SK-N-SH treated with all-trans-retinoic acid at 6 μM for 48 hours (cell line): ENCODE measurements at regions not wholly inside any gene's neighbourhood (a gene's known extent, or its start where the extent isn't known, plus 50 kb on each side); places are given as distances from the start of the nearest gene placed in this dataset.

Source experiments
- ATAC-seq: fragments of 200-7000 bp; cut with Tn5 transposase; 3 replicates; pipeline ENCODE4 v1.9.1; 2020; ENCODE audit warnings: mild to moderate bottlenecking, moderate library complexity
- ARNTL ChIP-seq: fragments of 450-650 bp; formaldehyde crosslinking; IDR thresholded peaks from 2 replicates; pipeline ENCODE4 v1.5.0; 2020; ENCODE audit warnings: low read depth, mild to moderate bottlenecking, moderate library complexity, borderline replicate concordance
- BACH2 ChIP-seq: fragments of 250-450 bp; sonication (Bioruptor Pico); IDR thresholded peaks from 2 replicates; pipeline ENCODE4 v1.9.0; 2021; ENCODE audit warnings: mild to moderate bottlenecking, borderline replicate concordance
- CREB5 ChIP-seq: fragments of 250-450 bp; sonication (Bioruptor Pico); IDR thresholded peaks from 2 replicates; pipeline ENCODE4 v1.5.1; 2020; ENCODE audit warnings: low read depth, mild to moderate bottlenecking, moderate library complexity
- CSDC2 ChIP-seq: fragments of 250-450 bp; sonication (Bioruptor Pico); IDR thresholded peaks from 2 replicates; pipeline ENCODE4 v1.5.0; 2020; ENCODE audit warnings: mild to moderate bottlenecking, moderate library complexity
- ESRRG ChIP-seq: fragments of 250-450 bp; sonication (Bioruptor Pico); IDR thresholded peaks from 2 replicates; pipeline ENCODE4 v1.6.1; 2021; ENCODE audit warnings: mild to moderate bottlenecking
- GLIS3 ChIP-seq: fragments of 250-450 bp; sonication (Bioruptor Pico); IDR thresholded peaks from 2 replicates; pipeline ENCODE4 v1.5.0; 2020; ENCODE audit warnings: mild to moderate bottlenecking, moderate library complexity
- ISL1 ChIP-seq: fragments of 250-450 bp; sonication (Bioruptor Pico); IDR thresholded peaks from 2 replicates; pipeline ENCODE4 v2.1.2; 2022; ENCODE audit warnings: mild to moderate bottlenecking, moderate library complexity
- OSR1 ChIP-seq: fragments of 250-450 bp; sonication (Bioruptor Pico); IDR thresholded peaks from 2 replicates; pipeline ENCODE4 v1.8.0; 2022; ENCODE audit warnings: moderate library complexity, mild to moderate bottlenecking, inconsistent platforms
- POU6F1 ChIP-seq: fragments of 250-450 bp; sonication (Bioruptor Pico); IDR thresholded peaks from 2 replicates; pipeline ENCODE4 v1.8.0; 2021; ENCODE audit warnings: low read depth, mild to moderate bottlenecking, moderate library complexity, borderline replicate concordance
- PPARA ChIP-seq: fragments of 250-450 bp; sonication (Bioruptor Pico); IDR thresholded peaks from 2 replicates; pipeline ENCODE4 v1.5.0; 2020; ENCODE audit warnings: mild to moderate bottlenecking, borderline replicate concordance
- RARB ChIP-seq: fragments of 250-450 bp; sonication (Bioruptor Pico); IDR thresholded peaks from 2 replicates; pipeline ENCODE4 v1.8.0; 2021; ENCODE audit warnings: mild to moderate bottlenecking, moderate library complexity
- SNAI2 ChIP-seq: fragments of 250-450 bp; sonication (Bioruptor Pico); IDR thresholded peaks from 2 replicates; pipeline ENCODE4 v1.5.0; 2020; ENCODE audit warnings: mild to moderate bottlenecking, moderate library complexity
- TCF4 ChIP-seq: fragments of 250-450 bp; sonication (Bioruptor Pico); IDR thresholded peaks from 2 replicates; pipeline ENCODE4 v1.8.0; 2021; ENCODE audit warnings: mild to moderate bottlenecking, moderate library complexity, borderline replicate concordance
- TOX ChIP-seq: fragments of 250-450 bp; sonication (Bioruptor Pico); IDR thresholded peaks from 2 replicates; pipeline ENCODE4 v1.8.0; 2021; ENCODE audit warnings: mild to moderate bottlenecking, moderate library complexity, borderline replicate concordance
- ZC3H10 ChIP-seq: fragments of 250-450 bp; sonication (Bioruptor Pico); IDR thresholded peaks from 2 replicates; pipeline ENCODE4 v1.5.1; 2021; ENCODE audit warnings: mild to moderate bottlenecking, moderate library complexity
- ZFP3 ChIP-seq: fragments of 250-450 bp; sonication (Bioruptor Pico); IDR thresholded peaks from 2 replicates; pipeline ENCODE4 v1.5.0; 2020; ENCODE audit warnings: mild to moderate bottlenecking, moderate library complexity
- ZFP30 ChIP-seq: fragments of 450-650 bp; formaldehyde crosslinking; IDR thresholded peaks from 2 replicates; pipeline ENCODE4 v1.5.0; 2022; ENCODE audit warnings: mild to moderate bottlenecking, moderate library complexity
- ZNF565 ChIP-seq: fragments of 450-650 bp; formaldehyde crosslinking; conservative IDR thresholded peaks from 2 replicates; pipeline ENCODE4 v1.5.0; 2020; ENCODE audit warnings: low read depth, mild to moderate bottlenecking, moderate library complexity
- ZNF70 ChIP-seq: fragments of 450-650 bp; formaldehyde crosslinking; IDR thresholded peaks from 2 replicates; pipeline ENCODE4 v1.5.0; 2020; ENCODE audit warnings: mild to moderate bottlenecking, moderate library complexity
- ZNF8 ChIP-seq: fragments of 450-650 bp; formaldehyde crosslinking; IDR thresholded peaks from 2 replicates; pipeline ENCODE4 v1.5.0; 2020; ENCODE audit warnings: mild to moderate bottlenecking, moderate library complexity
- TF ChIP-seq, protein P1 (sequence below): fragments of 250-450 bp; sonication (Bioruptor Pico); IDR thresholded peaks from 2 replicates; pipeline ENCODE4 v1.8.0; 2020; ENCODE audit warnings: mild to moderate bottlenecking, moderate library complexity, borderline replicate concordance

DNA sequence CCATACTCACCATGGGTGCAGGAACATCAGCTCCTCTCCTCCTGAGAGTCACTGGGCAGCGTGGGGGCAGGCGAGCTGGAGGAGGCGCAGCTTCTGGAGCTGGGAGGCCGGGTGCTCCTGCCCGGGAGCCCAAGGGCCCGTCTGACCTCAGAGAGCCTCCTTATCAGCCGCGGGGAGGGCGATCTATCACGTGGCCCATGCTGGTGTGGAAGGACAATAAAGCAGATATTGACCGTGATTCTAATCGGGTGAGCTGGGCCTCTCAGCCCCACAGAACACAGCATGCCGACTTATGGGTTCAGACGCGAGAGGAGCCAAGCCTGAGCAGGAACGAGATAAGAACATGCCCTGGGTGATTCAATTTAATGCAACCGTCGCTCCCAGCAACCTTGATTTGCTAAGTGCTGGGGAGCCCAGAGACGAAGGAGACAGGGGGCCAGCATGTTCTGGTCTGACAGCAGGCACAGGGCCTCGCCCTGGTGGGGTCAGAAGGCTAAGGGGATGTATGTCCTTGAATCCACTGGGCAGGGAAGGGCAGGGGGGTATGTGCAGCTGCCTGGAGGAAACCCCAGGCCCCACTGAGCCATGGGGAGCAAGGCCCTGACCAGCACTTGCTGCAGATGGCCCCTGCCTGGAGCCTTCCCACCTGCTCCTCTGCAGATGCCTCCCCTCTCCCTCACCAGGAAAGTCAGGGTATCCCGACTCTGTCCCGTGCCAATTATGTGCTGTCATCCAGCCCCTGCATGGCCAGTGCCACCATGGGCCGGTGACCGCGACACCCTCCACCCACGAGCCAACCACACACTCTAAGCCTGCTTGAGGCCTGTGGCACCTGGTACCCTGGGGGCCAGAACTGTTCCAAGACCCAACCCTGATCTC, 95.3 kb upstream of the RET start (continued):
- no peak for TF ChIP-seq POU6F1 (CRISPR knock-in tag)
- TF ChIP-seq TOX (CRISPR knock-in tag) = no peak
- TF ChIP-seq ZFP3 (CRISPR knock-in tag) = no peak
- peak; percentile 21; the same call in 1 of the 2 replicates for TF ChIP-seq ISL1 (CRISPR knock-in tag)
- no peak for TF ChIP-seq BACH2 (CRISPR knock-in tag)
- no peak for TF ChIP-seq CSDC2
- no peak for TF ChIP-seq ESRRG
- TF ChIP-seq RARB (CRISPR knock-in tag) = no peak
- no peak for TF ChIP-seq SNAI2 (CRISPR knock-in tag)
- TF ChIP-seq ZFP30 (CRISPR knock-in tag) = peak; percentile 13; the same call in 1 of the 2 replicates
- TF ChIP-seq, protein P1, sequence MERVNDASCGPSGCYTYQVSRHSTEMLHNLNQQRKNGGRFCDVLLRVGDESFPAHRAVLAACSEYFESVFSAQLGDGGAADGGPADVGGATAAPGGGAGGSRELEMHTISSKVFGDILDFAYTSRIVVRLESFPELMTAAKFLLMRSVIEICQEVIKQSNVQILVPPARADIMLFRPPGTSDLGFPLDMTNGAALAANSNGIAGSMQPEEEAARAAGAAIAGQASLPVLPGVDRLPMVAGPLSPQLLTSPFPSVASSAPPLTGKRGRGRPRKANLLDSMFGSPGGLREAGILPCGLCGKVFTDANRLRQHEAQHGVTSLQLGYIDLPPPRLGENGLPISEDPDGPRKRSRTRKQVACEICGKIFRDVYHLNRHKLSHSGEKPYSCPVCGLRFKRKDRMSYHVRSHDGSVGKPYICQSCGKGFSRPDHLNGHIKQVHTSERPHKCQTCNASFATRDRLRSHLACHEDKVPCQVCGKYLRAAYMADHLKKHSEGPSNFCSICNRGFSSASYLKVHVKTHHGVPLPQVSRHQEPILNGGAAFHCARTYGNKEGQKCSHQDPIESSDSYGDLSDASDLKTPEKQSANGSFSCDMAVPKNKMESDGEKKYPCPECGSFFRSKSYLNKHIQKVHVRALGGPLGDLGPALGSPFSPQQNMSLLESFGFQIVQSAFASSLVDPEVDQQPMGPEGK (CRISPR knock-in tag) = no peak
- no peak; the same call in 1 of the 2 replicates for TF ChIP-seq GLIS3 (CRISPR knock-in tag)
- 0 out of 2 replicates have a peak, but pooled peaks have one; percentile 5 for TF ChIP-seq ZNF8 (CRISPR knock-in tag)
- TF ChIP-seq TCF4 (CRISPR knock-in tag) = peak; percentile 90
- TF ChIP-seq CREB5 (CRISPR knock-in tag) = no peak
- TF ChIP-seq ZNF565 (CRISPR knock-in tag) = no peak
- TF ChIP-seq ZC3H10 (CRISPR knock-in tag) = no peak
- no peak; the same call in 1 of the 2 replicates for TF ChIP-seq ZNF70 (CRISPR knock-in tag)
- TF ChIP-seq, all 23 proteins: peak for 8

DNA sequence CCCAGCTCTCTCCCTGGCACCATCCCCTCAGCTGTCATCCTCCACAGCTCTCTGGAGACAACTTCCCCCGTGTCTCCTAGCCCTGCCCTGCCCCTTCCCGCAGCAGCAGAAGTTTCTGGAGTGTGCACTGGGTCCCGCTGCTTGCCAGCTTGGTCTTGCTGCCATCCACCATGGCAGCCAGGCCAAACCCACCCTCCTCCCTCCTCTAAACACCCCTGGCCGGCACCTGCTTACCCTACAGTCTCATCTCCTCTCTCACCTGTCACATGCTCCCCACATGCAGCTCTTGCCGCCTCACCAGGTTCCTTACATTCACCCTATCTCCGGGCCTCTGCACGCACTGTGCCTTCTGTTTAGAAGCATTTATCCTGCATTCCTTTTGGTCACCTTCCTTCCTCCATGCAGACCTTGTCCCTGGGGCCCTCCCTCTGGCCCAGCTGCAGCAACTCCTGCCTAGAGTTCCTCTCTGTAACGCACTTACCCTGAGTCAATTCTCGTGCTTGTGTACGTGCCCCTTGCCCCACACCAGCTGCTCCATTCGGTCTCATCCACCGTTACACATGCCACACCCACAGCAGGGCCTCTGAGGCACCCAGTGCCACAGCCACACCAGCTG, 93.9 kb upstream of the RET start:
- no peak for TF ChIP-seq ZFP3 (CRISPR knock-in tag)
- no peak for TF ChIP-seq CSDC2
- TF ChIP-seq ZFP30 (CRISPR knock-in tag) = no peak
- no peak for TF ChIP-seq OSR1 (CRISPR knock-in tag)
- no peak for TF ChIP-seq ZNF70 (CRISPR knock-in tag)
- TF ChIP-seq ESRRG = no peak
- no peak for TF ChIP-seq TCF4 (CRISPR knock-in tag)
- TF ChIP-seq BACH2 (CRISPR knock-in tag) = no peak
- TF ChIP-seq, protein P1 (CRISPR knock-in tag) = no peak
- TF ChIP-seq SNAI2 (CRISPR knock-in tag) = no peak
- TF ChIP-seq ZC3H10 (CRISPR knock-in tag) = no peak
- no peak for TF ChIP-seq ISL1 (CRISPR knock-in tag)
- TF ChIP-seq PPARA (CRISPR knock-in tag) = no peak
- TF ChIP-seq POU6F1 (CRISPR knock-in tag) = no peak
- no peak for TF ChIP-seq RARB (CRISPR knock-in tag)
- TF ChIP-seq ARNTL = no peak
- TF ChIP-seq CREB5 (CRISPR knock-in tag) = no peak
- no peak for TF ChIP-seq ZNF8 (CRISPR knock-in tag)
- no peak for ATAC-seq
